ENCODE measurements at regions not wholly inside any gene's neighbourhood (a gene's known extent, or its start where the extent isn't known, plus 50 kb on each side); places are given as distances from the start of the nearest gene placed in this dataset.

GRCh38 chr21:30104241-30104640, 62.4 kb downstream of the CLDN17 start:
- Mint-ChIP-seq H3K4me3 (no peak overlapping the region), H3K9me3 (peaks cover 0 to 7% (median 1%) of the 10 kb centered on the region in 7 donors), H3K4me1 (no peaks in the 10 kb centered on the region), H3K27me3 (no peaks in the 10 kb centered on the region), H3K27ac (no peak overlapping the region), H3K36me3 (no peaks in the 10 kb centered on the region)
- no peaks in the 10 kb centered on the region for H3K4me1 ChIP-seq (ENCODE audit: control insufficient read depth, insufficient read depth, low read length, poor library complexity, severe bottlenecking)
- DNase-seq (no peak), ATAC-seq (ENCODE audit: low read depth in 2 of 2) (no peak)
- no peaks in the 10 kb centered on the region for H3K27me3 ChIP-seq (ENCODE audit: control insufficient read depth, insufficient read depth, low read length)
- no peaks in the 10 kb centered on the region for H3K9me3 ChIP-seq (ENCODE audit: control insufficient read depth in 2 of 2, low read length in 2 of 2)
- H3K4me3 ChIP-seq (ENCODE audit: low read depth, low read length): no peak overlapping the region
- H3K27ac ChIP-seq (ENCODE audit: insufficient read depth, low read length, poor library complexity, severe bottlenecking): no peak overlapping the region
- no peaks in the 10 kb centered on the region for H3K36me3 ChIP-seq (ENCODE audit: control insufficient read depth, insufficient read depth, low read length)

GRCh38 chr21:30102871-30103270, 63.7 kb downstream of the CLDN17 start:
- no peaks in the 10 kb centered on the region for H3K9me3 ChIP-seq (ENCODE audit: control insufficient read depth in 2 of 2, low read length in 2 of 2)
- Mint-ChIP-seq H3K36me3 (no peaks in the 10 kb centered on the region), H3K9me3 (peaks cover 0 to 7% (median 1%) of the 10 kb centered on the region in 7 donors), H3K27ac (no peak overlapping the region), H3K4me1 (no peaks in the 10 kb centered on the region), H3K27me3 (no peaks in the 10 kb centered on the region), H3K4me3 (no peak overlapping the region)
- H3K4me1 ChIP-seq (ENCODE audit: control insufficient read depth, insufficient read depth, low read length, poor library complexity, severe bottlenecking): no peaks in the 10 kb centered on the region
- no peaks in the 10 kb centered on the region for H3K27me3 ChIP-seq (ENCODE audit: control insufficient read depth, insufficient read depth, low read length)
- DNase-seq (no peak), ATAC-seq (ENCODE audit: low read depth in 2 of 2) (no peak)
- no peak overlapping the region for H3K4me3 ChIP-seq (ENCODE audit: low read depth, low read length)
- H3K27ac ChIP-seq (ENCODE audit: insufficient read depth, low read length, poor library complexity, severe bottlenecking): no peak overlapping the region
- no peaks in the 10 kb centered on the region for H3K36me3 ChIP-seq (ENCODE audit: control insufficient read depth, insufficient read depth, low read length)

- DNase-seq: no peak
- H3K27ac Mint-ChIP-seq: no peak overlapping the region
These were observed 64.6 kb downstream of the CLDN17 start for GRCh38 chr21:30101967-30102366.

GRCh38 chr21:30097791-30098190, 68.8 kb downstream of the CLDN17 start:
- ATAC-seq (ENCODE audit: low read depth in 2 of 2) (no peak), DNase-seq (no peak)
- Histone ChIP-seq H3K4me1 (ENCODE audit: control insufficient read depth, insufficient read depth, low read length, poor library complexity, severe bottlenecking) (no peaks in the 10 kb centered on the region), H3K9me3 (ENCODE audit: control insufficient read depth in 2 of 2, low read length in 2 of 2) (no peaks in the 10 kb centered on the region), H3K27me3 (ENCODE audit: control insufficient read depth, insufficient read depth, low read length) (no peaks in the 10 kb centered on the region), H3K36me3 (ENCODE audit: control insufficient read depth, insufficient read depth, low read length) (no peaks in the 10 kb centered on the region), H3K4me3 (ENCODE audit: low read depth, low read length) (no peak overlapping the region), H3K27ac (ENCODE audit: insufficient read depth, low read length, poor library complexity, severe bottlenecking) (no peak overlapping the region)
- Mint-ChIP-seq H3K9me3 (peaks cover 0 to 4% (median 0%) of the 10 kb centered on the region in 7 donors), H3K4me3 (no peak overlapping the region), H3K27me3 (no peaks in the 10 kb centered on the region), H3K36me3 (no peaks in the 10 kb centered on the region), H3K4me1 (no peaks in the 10 kb centered on the region), H3K27ac (no peak overlapping the region)

More at GRCh38 chr21:30101967-30102366, 64.6 kb downstream of the CLDN17 start:
- Mint-ChIP-seq H3K36me3 (no peaks in the 10 kb centered on the region), H3K4me3 (no peak overlapping the region), H3K4me1 (no peaks in the 10 kb centered on the region), H3K27me3 (no peaks in the 10 kb centered on the region), H3K9me3 (peaks cover 0 to 7% (median 0%) of the 10 kb centered on the region in 7 donors)
- no peak for ATAC-seq (ENCODE audit: low read depth in 2 of 2)
- Histone ChIP-seq H3K27ac (ENCODE audit: insufficient read depth, low read length, poor library complexity, severe bottlenecking) (no peak overlapping the region), H3K27me3 (ENCODE audit: control insufficient read depth, insufficient read depth, low read length) (no peaks in the 10 kb centered on the region), H3K4me3 (ENCODE audit: low read depth, low read length) (no peak overlapping the region), H3K36me3 (ENCODE audit: control insufficient read depth, insufficient read depth, low read length) (no peaks in the 10 kb centered on the region), H3K9me3 (ENCODE audit: control insufficient read depth in 2 of 2, low read length in 2 of 2) (no peaks in the 10 kb centered on the region), H3K4me1 (ENCODE audit: control insufficient read depth, insufficient read depth, low read length, poor library complexity, severe bottlenecking) (no peaks in the 10 kb centered on the region)

GRCh38 chr21:30083225-30083945, 83.2 kb downstream of the CLDN17 start:
- peaks cover 6% of the 10 kb centered on the region for H3K27me3 Mint-ChIP-seq
- H3K9me3 ChIP-seq (ENCODE audit: control insufficient read depth in 2 of 2, low read length in 2 of 2): no peaks in the 10 kb centered on the region
- no peak for DNase-seq
- no peak overlapping the region for H3K4me3 ChIP-seq (ENCODE audit: low read depth, low read length)
- peaks cover 0 to 6% (median 3%) of the 10 kb centered on the region in 7 donors for H3K9me3 Mint-ChIP-seq
- H3K27me3 ChIP-seq (ENCODE audit: control insufficient read depth, insufficient read depth, low read length): no peaks in the 10 kb centered on the region
- no peaks in the 10 kb centered on the region for H3K36me3 Mint-ChIP-seq
- H3K4me1 ChIP-seq (ENCODE audit: control insufficient read depth, insufficient read depth, low read length, poor library complexity, severe bottlenecking): no peaks in the 10 kb centered on the region
- H3K27ac ChIP-seq (ENCODE audit: insufficient read depth, low read length, poor library complexity, severe bottlenecking): no peak overlapping the region
- H3K4me1 Mint-ChIP-seq: no peaks in the 10 kb centered on the region
- no peak for ATAC-seq (ENCODE audit: low read depth in 2 of 2)
- H3K27ac Mint-ChIP-seq: no peak overlapping the region
- no peaks in the 10 kb centered on the region for H3K36me3 ChIP-seq (ENCODE audit: control insufficient read depth, insufficient read depth, low read length)
- no peak overlapping the region for H3K4me3 Mint-ChIP-seq

- no peaks in the 10 kb centered on the region for H3K36me3 Mint-ChIP-seq
- Histone ChIP-seq H3K4me3 (ENCODE audit: low read depth, low read length) (no peak overlapping the region), H3K9me3 (ENCODE audit: control insufficient read depth in 2 of 2, low read length in 2 of 2) (no peaks in the 10 kb centered on the region), H3K36me3 (ENCODE audit: control insufficient read depth, insufficient read depth, low read length) (no peaks in the 10 kb centered on the region), H3K4me1 (ENCODE audit: control insufficient read depth, insufficient read depth, low read length, poor library complexity, severe bottlenecking) (no peaks in the 10 kb centered on the region), H3K27ac (ENCODE audit: insufficient read depth, low read length, poor library complexity, severe bottlenecking) (no peak overlapping the region), H3K27me3 (ENCODE audit: control insufficient read depth, insufficient read depth, low read length) (no peaks in the 10 kb centered on the region)
- peaks cover 0 to 9% (median 6%) of the 10 kb centered on the region in 7 donors for H3K9me3 Mint-ChIP-seq
- no peaks in the 10 kb centered on the region for H3K4me1 Mint-ChIP-seq
- ATAC-seq (ENCODE audit: low read depth in 2 of 2): no peak
- DNase-seq: no peak
- H3K27ac Mint-ChIP-seq: no peak overlapping the region
- peaks cover 6% of the 10 kb centered on the region for H3K27me3 Mint-ChIP-seq
- no peak overlapping the region for H3K4me3 Mint-ChIP-seq
These were observed 85.1 kb downstream of the CLDN17 start for GRCh38 chr21:30081506-30081905.

GRCh38 chr21:30072496-30072895, 94.1 kb downstream of the CLDN17 start:
- Mint-ChIP-seq H3K36me3 (no peaks in the 10 kb centered on the region), H3K9me3 (peaks cover 0 to 23% (median 3%) of the 10 kb centered on the region in 7 donors), H3K27me3 (no peaks in the 10 kb centered on the region), H3K27ac (no peak overlapping the region), H3K4me1 (no peaks in the 10 kb centered on the region), H3K4me3 (no peak overlapping the region)
- no peak overlapping the region for H3K4me3 ChIP-seq (ENCODE audit: low read depth, low read length)
- H3K4me1 ChIP-seq (ENCODE audit: control insufficient read depth, insufficient read depth, low read length, poor library complexity, severe bottlenecking): no peaks in the 10 kb centered on the region
- no peak overlapping the region for H3K27ac ChIP-seq (ENCODE audit: insufficient read depth, low read length, poor library complexity, severe bottlenecking)
- ATAC-seq (ENCODE audit: low read depth in 2 of 2) (no peak), DNase-seq (peak in 1 of 3 donors; percentile 0)
- H3K27me3 ChIP-seq (ENCODE audit: control insufficient read depth, insufficient read depth, low read length): no peaks in the 10 kb centered on the region
- no peaks in the 10 kb centered on the region for H3K9me3 ChIP-seq (ENCODE audit: control insufficient read depth in 2 of 2, low read length in 2 of 2)
- H3K36me3 ChIP-seq (ENCODE audit: control insufficient read depth, insufficient read depth, low read length): no peaks in the 10 kb centered on the region

GRCh38 chr21:30058928-30059327, 107.7 kb downstream of the CLDN17 start:
- H3K4me3 Mint-ChIP-seq: no peak overlapping the region
- no peaks in the 10 kb centered on the region for H3K27me3 ChIP-seq (ENCODE audit: control insufficient read depth, insufficient read depth, low read length)
- H3K27ac ChIP-seq (ENCODE audit: insufficient read depth, low read length, poor library complexity, severe bottlenecking): no peak overlapping the region
- ATAC-seq (ENCODE audit: low read depth in 2 of 2) (no peak), DNase-seq (no peak)
- no peak overlapping the region for H3K4me3 ChIP-seq (ENCODE audit: low read depth, low read length)
- no peaks in the 10 kb centered on the region for H3K4me1 ChIP-seq (ENCODE audit: control insufficient read depth, insufficient read depth, low read length, poor library complexity, severe bottlenecking)
- H3K36me3 Mint-ChIP-seq: no peaks in the 10 kb centered on the region
- H3K36me3 ChIP-seq (ENCODE audit: control insufficient read depth, insufficient read depth, low read length): no peaks in the 10 kb centered on the region
- H3K9me3 ChIP-seq (ENCODE audit: control insufficient read depth in 2 of 2, low read length in 2 of 2): no peaks in the 10 kb centered on the region
- H3K9me3 Mint-ChIP-seq: peaks cover 0 to 3% (median 0%) of the 10 kb centered on the region in 7 donors
- no peak overlapping the region for H3K27ac Mint-ChIP-seq
- no peaks in the 10 kb centered on the region for H3K4me1 Mint-ChIP-seq
- H3K27me3 Mint-ChIP-seq: no peaks in the 10 kb centered on the region
